Hematopoietic multipotent progenitor cell treated with erythropoietin and hydrocortisone succinate and interleukin-3 and kit ligand, for 6 days (in vitro differentiated cells): ENCODE measurements at regions not wholly inside any gene's neighbourhood (a gene's known extent, or its start where the extent isn't known, plus 50 kb on each side); places are given as distances from the start of the nearest gene placed in this dataset.

Experiments
- DNase-seq: peaks from one replicate; pipeline ENCODE4 v3.0.0-alpha.2; 2015

DNA sequence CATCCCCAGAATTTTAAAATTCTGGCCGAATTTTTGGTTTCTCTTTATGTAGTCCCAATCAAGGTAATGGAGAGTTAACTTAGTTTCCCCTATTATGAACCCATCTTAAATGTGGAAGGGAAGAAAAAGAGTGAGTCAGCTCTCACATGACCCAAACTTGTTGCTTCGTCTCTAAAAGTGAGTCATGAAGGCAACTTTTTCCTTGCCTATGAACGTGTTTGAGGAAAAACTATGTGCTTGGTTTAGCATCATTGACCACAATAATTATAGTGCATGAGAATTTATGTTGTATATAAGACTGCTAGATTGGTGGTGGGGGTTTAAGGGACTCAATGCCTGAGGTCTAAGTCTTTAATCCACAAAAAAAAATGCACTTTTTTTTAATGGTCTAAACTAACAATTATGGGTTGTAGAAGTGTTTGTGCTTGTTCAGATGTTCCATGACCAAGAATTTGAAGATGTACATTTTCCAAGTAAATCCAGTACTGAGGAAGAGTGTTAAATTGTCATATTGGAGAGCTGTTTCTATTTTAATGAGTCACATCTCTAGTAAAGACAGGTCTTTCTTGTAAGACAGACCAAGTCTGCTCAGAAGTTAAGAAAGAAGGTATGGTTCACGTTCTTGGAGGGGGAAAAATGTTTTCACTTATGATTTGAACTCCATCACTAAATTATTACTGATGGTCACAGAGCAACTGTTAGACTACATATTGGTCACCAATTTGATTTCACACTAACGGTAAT is 409.9 kb upstream of the MARCKS start:
- peak; percentile 8 for DNase-seq

DNA sequence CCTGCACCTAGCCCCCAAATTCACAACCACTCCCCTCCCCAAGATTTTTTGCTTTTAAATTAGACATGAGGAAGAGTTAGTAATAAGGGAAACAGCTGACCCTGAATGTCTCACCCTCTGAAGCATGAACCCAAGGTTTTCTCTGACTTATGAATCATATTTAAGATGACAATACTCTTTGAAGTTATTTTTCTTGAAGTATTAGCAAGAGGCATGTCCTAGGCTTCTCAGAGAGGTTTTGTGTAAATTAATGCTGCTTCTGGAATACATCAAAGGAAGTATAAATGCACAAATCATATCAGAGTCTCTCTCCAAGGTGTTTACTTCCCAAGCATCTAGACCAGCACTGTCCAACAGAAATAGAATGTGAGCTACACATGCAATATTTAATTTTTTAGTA is 408.1 kb upstream of the MARCKS start:
- no peak for DNase-seq

DNA sequence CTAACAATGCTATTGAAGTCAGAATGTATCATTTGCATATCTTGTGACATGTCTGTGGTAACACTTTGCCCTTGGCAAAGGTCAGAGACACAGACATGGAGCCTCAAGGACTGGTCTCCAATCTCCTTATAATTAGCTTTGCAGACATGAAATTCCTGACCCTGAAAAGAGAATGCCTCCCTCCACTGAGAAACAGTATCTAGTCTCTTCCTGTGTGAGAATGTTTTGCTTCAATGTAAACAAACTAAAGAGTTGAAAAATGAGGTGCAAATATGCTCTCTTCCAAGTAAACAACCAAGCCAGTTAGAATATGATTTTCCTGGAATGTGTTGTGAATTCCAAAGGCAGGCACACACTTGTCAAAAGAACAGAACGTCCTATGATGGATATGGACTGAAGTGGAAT is 407.1 kb upstream of the MARCKS start:
- DNase-seq: no peak

DNA sequence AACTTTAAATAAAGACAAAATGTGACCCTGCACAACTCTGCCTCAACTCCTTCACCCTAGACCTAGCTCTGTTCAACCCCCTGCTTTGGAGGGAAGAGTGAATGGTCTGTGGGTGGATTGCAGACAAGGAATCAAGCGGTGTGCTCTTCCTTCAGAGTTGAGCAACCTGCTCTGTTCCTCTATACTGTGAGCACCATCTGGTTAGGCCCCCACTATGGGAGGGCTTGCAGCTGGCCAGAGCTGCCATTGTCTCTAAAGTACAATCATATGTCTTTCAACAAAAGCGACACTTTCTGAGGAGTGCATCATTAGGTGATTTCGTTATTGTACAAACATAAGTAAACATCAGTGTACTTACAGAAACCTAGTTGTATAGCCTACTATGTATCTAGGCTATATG is 406.1 kb upstream of the MARCKS start:
- DNase-seq: peak; percentile 2

DNA sequence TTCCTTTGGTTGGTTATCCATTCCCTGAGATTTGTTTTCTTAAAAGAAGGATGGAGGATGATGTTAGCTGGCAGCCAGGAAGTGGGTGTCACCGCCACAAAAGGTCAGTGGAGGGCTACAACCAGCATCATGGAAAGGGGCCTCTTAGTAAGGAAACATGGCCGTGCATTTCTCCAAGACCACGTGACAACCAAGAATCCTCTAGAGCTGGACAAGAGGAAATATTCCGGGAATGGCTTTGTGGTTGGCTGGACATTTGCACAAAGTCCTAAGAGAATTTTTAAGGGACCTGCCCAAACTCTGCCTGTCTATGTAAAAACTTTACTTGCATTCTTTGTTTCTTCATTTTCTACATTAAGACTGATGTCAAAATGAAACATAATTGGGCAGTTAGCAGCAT is 399.9 kb upstream of the MARCKS start:
- no peak for DNase-seq

DNA sequence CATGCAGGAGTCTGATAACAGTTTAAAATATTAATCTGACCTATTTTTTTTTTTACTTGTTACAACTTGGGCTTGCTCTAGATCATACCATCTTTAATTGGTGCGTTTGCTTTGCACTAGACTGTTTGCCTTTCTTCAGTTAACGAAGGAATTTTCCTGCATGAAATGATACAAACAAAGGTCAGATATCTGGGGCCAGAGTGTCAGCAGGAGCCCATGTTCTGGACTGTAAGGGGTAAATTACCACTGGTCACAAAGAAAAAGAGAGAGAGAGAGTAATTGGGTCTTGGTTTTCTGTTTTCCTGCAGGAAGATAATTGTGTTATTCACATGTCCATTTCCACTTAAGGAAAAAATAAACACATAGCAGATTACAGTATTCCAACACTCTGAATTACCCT is 399.4 kb upstream of the MARCKS start:
- DNase-seq: no peak

DNA sequence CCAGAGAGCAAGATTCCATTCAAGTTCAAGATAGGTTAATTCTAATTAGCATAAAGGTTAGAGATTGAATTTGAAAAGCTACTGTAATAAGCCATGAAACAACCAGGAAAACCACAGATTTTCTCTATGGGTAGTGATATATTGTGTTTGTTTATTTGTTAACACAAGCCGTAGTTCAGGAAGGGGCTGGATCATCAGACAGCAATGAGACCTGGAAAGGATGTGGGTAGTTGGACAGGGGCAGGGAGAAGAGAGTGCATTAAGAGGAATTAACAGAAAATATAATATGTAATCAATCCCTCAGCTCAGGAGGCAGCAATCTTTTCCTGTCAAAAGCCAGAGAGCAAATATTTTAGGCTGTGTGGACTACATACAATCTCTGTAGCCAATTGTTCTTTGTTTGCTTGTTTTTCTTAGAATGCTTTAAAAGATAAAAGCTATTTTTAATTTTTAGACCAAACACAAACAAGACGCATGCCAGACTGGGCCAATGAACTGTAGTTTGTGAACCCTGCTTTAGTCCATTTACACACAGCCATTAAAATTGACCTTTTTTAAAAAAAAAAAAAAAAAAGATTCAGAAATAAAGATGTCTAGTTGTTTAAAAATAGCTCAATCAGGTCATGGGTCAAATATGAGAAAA is 398.7 kb upstream of the MARCKS start:
- no peak for DNase-seq

DNA sequence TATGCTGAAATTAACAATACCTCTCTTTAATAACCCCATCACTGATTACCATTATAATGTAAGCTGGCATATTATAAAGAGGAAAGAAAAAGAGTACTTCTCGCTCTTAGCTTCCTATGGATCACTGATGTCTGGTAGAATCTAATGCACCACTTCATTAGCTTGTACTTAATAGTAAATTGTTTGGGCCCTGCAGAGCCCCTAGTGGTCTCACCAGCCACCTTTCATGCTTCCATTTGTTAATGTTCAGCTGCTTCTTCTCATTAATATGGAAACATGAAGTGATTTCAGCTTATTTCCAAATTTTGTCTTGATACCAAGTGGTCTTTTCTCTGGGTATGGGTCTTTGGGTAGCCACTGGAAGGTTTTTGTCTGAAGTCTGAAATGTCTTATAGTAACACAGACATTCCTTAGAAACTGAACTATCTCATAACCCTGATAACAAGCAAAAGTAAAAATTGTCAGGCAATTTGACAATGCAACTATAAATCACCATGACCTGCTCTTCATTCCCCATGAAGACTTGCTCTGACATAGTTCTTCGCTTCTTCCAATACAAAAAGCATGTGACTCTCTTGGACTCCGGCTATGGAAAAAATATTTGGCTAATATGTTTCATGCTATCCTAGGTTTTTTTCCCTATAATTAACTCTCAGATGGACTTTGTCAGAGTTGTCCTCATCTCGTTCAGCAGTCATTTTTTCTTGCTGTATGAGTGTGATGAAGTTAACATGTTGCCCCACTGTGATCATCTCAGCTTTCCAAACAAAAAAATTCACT is 395.8 kb upstream of the MARCKS start:
- DNase-seq: peak; percentile 25

DNA sequence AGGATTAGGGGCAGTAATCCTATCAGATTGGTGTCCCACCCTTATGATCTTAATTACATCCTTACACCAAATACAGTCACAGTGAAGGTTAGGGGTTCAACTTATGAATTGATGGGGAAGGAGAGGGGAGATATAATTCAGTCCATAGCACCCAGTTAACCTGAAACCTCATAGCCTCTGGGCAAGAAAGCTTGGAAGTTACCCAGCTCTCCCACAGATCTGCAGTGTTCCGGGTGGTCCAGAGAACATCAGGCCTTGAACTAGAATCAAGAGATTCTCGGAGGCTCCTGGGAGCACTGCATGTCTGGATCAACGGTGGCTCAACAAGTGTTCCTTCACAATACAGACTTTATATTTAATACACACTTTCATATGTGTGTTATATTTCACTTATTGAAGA is 392.6 kb upstream of the MARCKS start:
- no peak for DNase-seq

DNA sequence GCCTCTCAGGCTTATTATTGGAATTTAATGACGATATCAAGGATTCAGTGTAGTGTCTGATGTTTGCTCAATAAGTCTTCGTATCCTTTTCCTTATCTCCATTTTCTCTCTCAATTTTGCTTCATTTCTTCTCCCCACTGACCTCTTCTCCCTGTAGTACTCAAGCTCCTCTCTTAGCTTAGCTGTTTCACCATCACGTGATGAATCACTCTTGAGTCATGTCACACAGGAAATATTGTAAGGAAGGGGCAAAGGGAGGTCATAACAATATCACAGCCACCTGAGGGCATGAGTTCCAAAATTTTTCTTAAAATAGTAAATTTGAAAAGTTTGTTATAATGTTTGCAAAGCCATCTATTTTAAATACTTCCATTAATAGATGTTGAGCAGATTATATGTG is 392.2 kb upstream of the MARCKS start:
- DNase-seq: no peak

DNA sequence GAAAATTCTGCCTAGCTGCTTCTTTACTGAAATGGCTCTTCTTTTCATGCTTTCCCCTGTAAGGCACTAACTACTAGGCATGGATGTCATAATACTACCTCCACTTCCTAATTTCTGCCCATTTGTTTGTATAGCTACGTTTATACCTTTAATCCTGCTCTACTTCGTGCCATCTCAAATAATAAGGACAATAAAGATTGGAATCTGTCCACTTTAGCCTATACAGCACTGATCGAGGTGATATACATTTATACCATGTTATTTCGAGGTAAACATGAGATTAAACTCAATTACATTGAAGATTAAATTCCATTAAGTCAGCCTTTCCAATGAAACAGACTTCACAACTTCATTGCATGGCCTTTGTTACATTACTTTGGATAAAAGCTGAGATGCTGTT is 390.6 kb upstream of the MARCKS start:
- DNase-seq: no peak

DNA sequence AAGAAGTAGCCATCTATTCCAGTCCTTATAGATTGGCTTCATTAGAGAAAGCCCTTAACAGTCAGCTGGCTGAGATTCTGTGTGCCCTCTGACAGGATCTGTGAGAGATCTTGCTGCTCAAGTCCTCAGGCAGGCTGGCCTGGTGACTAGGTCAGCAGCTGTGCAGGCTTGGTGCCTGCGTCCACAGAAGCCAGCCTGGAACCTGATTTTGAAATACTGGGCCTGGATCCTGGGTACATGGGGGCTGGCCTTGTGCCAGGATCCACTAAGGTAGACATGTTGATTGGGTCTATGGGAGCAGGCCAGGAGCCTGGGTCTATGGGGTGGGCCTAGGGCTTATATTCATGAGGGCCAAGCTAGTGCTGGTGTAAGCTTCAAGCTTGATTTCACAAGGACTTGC is 381.8 kb upstream of the MARCKS start:
- DNase-seq: no peak

DNA sequence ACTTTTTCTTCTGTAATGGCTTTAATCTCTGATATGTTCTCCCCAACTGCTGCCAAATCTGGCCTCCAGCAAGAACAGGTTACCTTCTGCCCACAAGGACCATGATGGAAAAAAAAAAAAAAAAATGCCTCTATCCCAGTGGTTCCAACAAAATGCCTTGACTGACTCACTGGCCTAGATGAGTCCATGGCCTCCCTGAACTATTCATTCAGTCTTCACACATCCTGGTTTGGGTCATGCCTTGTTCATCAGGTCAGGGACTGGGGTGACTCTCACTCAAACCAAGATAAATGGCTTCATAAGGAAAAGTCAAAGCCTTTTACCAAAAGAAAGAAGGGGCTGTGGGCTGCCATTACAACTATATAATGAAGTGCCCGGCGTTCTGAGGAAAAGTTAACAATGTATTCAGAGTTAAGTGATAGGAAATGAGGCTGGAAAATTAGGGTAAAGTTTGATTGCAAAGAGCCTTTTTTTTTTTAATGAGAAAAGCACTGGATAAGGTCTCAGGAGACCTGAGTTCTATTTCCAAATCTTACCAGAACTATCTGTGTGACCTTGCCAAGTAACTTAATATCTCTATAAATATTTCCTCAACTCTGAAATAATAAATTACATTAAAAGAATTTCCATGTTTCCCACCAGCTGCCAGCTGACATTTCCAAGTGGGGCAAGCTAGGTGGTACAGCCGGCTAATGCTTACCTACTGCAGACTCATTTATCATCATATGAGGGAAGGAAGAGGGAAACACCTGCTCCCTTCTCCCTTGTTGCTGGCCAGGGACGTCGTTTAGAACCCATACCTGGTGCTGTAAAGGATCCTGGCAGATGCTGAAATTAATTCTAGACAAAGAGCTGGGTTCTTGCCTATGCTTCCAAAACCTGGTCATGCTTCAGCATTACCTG is 380.0 kb upstream of the MARCKS start:
- DNase-seq: no peak

DNA sequence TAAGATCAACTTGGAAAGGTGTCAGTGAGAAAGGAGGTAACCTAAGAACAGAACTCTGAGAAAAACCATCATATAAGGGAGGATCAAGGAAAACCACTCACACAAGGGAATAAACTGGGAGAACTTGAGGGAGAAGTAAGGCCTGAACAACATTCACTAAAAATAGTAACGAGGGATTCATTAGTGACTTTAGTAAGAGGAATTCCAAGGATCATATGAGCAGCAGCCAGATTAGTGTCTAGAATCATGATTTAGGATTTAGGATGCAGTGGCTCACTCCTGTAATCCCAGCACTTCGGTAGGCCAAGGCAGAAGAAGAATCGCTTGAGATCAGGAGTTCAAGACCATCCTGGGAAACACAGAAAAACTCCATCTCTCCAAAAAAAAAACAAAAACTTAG is 376.5 kb upstream of the MARCKS start:
- no peak for DNase-seq

DNA sequence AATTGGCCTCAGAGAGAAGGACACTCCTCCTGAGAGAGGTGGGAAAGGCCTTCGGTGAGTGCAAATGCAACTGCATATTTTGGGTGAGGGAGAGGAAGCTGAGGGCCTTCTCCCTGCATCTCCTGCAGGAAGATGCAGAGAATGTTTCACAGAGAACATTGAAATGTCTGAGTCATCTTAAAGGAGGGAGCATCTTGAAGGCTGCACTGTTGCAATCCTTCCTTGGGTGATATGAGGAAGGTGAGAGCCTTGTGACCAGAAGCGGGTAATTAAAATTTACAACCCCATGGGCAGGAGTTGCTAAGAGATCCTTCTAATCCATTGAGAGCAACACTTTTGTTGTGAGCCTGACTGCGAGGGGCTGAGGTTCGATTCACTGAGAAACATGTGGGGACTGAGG is 375.7 kb upstream of the MARCKS start:
- no peak for DNase-seq

DNA sequence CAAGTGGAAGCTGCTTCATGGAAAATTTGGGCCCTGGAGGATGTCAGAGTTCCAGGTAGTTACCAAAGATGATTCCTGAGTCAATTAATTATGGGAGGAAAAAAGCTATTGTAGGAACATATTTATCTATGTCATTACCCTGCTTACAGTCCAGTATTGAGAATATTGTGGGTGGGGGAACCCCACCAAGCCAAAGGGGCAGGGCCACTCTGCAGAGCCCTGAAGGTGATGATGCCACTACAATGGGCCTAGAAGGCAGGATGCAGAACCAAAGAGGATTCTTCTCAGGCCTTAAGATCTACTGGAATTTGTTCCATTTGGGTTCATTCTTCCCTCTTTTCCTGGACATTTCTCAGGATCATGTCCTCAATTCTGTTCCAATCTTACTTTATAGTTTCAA is 375.2 kb upstream of the MARCKS start:
- DNase-seq: no peak

DNA sequence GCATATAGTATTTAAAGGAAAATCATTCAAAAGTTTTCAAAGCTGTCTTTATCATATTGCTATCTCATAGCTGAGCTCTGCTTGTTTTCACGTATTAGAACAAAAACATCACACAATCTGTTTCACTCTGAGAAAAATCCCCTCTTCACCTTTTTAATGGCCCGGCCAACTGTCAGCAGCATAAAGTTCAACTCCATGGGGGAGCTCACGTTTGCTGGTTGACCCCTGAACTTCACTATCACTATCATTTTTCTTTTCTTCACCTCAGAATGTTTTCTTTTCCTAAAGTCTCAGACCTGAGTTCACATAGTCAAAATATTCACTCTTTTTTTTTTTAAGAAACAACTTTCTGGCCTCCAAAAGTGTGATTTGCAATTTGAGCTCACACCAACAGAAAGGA is 374.4 kb upstream of the MARCKS start:
- no peak for DNase-seq

DNA sequence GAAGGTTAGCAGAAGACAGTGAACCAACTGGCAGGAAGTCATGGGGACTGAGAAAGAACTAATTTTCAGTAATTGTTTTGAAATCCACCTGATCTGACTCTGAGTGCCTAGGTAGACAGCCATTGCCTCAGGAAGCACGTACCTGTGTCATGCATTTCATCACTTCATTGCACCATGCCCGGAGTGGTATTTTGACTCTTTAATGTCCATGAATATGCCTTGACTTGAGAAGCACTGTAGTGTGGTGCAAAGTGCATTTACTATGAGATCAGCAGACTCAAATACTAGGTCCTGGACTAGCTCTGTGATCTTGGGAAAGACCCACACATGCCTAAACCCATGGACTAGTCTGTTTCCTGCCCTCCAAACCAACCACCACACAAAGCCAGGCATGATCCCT is 370.9 kb upstream of the MARCKS start:
- DNase-seq: peak; percentile 9

DNA sequence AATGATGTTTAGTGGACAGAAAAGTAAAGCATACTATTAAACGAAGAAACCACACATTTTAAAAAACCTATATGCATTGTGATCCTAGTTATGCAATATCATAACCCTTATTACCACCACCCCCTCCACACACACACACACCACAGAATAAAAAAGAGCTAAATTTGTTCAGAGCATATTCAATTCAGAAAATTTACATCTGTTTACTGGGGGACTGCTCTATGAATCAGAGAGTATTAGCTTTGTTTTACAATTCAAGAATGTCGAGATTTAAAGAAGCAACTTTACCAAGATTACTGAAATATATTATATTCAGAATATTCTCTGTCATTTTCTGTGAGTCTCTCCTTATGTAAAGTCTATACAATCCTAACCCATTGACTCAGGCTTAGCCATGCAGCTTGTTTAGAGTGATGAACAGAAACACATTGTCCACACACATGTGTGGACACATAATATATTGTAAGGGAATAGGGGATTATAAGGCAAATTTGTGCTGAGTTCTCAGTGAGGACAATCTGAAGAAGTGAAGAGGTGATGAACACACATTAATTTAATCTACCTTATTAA is 369.6 kb upstream of the MARCKS start:
- no peak for DNase-seq

DNA sequence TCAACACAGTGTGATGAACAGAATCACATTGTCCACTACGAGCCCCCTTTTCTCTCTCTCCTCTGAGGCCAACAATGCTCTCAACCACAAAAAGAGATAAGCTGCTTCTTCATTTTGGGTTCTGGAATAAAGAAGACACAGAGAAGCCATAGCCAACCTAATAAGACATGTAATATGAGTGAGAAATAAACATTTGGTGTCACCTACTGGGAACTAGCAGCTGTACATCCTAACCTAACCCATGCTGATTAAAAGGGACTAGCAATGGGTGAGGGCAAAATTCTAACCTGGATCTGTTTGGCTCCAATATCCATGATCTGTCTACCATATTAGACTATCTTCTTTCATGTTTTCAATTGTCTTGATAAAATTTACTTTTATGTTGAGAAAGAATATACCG is 369.1 kb upstream of the MARCKS start:
- peak; percentile 3 for DNase-seq

DNA sequence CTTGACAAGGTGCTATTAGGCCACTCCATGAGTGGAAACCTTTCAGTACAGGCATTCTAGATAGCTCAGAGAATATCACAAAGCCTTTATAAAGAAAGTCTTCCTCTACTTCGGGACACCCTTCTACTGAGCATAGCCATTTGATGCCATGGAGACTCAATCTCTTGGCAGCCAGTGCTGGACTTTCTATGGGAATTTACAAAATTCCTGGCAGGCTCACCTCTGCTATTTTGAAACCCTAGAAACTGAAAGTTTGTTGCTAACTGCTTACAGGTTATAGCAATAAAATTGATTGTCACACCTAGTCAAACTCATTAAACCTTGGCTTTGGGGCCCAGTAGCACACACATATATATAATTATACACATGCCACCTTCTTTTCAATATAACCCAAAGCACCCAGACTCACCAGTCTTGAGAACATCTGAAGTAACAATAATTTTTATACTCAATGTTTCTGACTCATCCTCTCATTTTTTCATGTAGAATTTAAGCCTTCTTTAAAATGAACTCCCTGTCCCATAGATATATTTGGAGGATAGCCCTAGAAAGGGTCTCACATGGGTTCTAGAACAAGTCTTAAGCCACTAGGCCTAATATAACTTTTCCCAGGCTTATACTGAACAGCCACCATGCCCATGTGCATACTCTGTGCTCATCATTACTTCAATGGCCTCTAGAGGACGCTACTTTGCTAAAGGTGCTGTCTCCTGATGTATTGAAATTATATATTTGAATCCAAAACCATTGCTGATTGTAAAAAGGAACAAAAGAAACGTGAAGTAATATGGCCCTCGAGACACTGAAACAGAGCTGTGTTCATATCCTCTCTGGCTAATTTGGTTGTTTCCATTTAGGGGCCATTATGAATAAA is 368.1 kb upstream of the MARCKS start:
- DNase-seq: no peak
